H1 (cell line): ENCODE measurements at regions not wholly inside any gene's neighbourhood (a gene's known extent, or its start where the extent isn't known, plus 50 kb on each side); places are given as distances from the start of the nearest gene placed in this dataset.

ENCODE experiments used
- CTCF ChIA-PET: fragments of 300-600 bp; sonication (Branson Sonifier 250); formaldehyde crosslinking; loops from one replicate; lab custom pipeline; 2021; ENCODE audit not compliant: partially characterized antibody; lab: Charles Lee
- POLR2A ChIA-PET: fragments of 300-600 bp; sonication (Branson Sonifier 250); formaldehyde crosslinking; loops from one replicate; lab custom pipeline; 2021; ENCODE audit warnings: inconsistent platforms; ENCODE audit not compliant: partially characterized antibody; lab: Charles Lee
- DNase-seq, 2 experiments: peaks; one replicate each; pipeline versions ENCODE4 v3.0.0 to v3.0.0-alpha.2; 2010 to 2022; ENCODE audit warnings: low spot score in 2 of 2, low read depth in 1 of 2, mixed read lengths in 1 of 2
- FAIRE-seq: peaks from 2 replicates; lab custom pipeline; 2011; peaks lifted over from hg19 to GRCh38; lab: Jason Lieb, UNC
- H2AFZ ChIP-seq: 2 replicates; pipeline ENCODE4 v1.8.1; 2012; ENCODE audit warnings: low read length, inconsistent platforms
- H2AK5ac ChIP-seq: 2 replicates; pipeline ENCODE4 v1.6.1; 2013; ENCODE audit warnings: low read depth, low read length
- H2BK120ac ChIP-seq: replicated peaks from 2 replicates; pipeline ENCODE3; 2013; ENCODE audit warnings: low read depth, low read length, inconsistent platforms
- H2BK12ac ChIP-seq: 2 replicates; pipeline ENCODE4 v1.6.1; 2013; ENCODE audit warnings: low read depth, low read length
- H2BK15ac ChIP-seq: 2 replicates; pipeline ENCODE4 v1.6.1; 2013; ENCODE audit warnings: low read length
- H2BK20ac ChIP-seq: 2 replicates; pipeline ENCODE4 v1.6.1; 2013; ENCODE audit warnings: low read length
- H2BK5ac ChIP-seq: 2 replicates; pipeline ENCODE4 v1.6.1; 2013; ENCODE audit warnings: low read depth, low read length
- H3K14ac ChIP-seq: 2 replicates; pipeline ENCODE4 v1.6.1; 2013; ENCODE audit warnings: inconsistent platforms; ENCODE audit not compliant: insufficient read length
- H3K18ac ChIP-seq: 2 replicates; pipeline ENCODE4 v1.6.1; 2013; ENCODE audit warnings: low read length; ENCODE audit errors: extremely low read depth
- H3K23ac ChIP-seq: 2 replicates; pipeline ENCODE4 v1.6.1; 2013; ENCODE audit warnings: inconsistent platforms; ENCODE audit not compliant: insufficient read length
- H3K23me2 ChIP-seq: 2 replicates; pipeline ENCODE4 v1.6.1; 2013; ENCODE audit warnings: low read depth, low read length
- H3K27ac ChIP-seq: 2 replicates; pipeline ENCODE4 v1.6.1; 2011; ENCODE audit warnings: low read depth, low read length, inconsistent platforms
- H3K27me3 ChIP-seq, 4 experiments: replicated peaks in 1 of 4; 1 replicate in 1 of 4; 2 replicates in 3 of 4; pipeline versions ENCODE4 v1.6.1 to v1.8.1; 2011 to 2013; ENCODE audit warnings: low read length in 3 of 4, mild to moderate bottlenecking in 3 of 4, inconsistent platforms in 2 of 4, mixed read lengths in 2 of 4, moderate library complexity in 1 of 4; ENCODE audit not compliant: control insufficient read depth in 3 of 4, insufficient read depth in 3 of 4; ENCODE audit errors: extremely low read depth in 1 of 4
- H3K36me3 ChIP-seq, 4 experiments: 2 replicates each; pipeline versions ENCODE4 v1.6.1 to v1.8.1; 2011 to 2013; ENCODE audit warnings: mild to moderate bottlenecking in 4 of 4, low read length in 3 of 4, moderate library complexity in 2 of 4, control low read depth in 1 of 4, inconsistent platforms in 1 of 4; ENCODE audit not compliant: insufficient read depth in 4 of 4, control insufficient read depth in 2 of 4
- H3K4ac ChIP-seq: replicated peaks from 2 replicates; pipeline ENCODE3; 2013; ENCODE audit warnings: low read length, low read depth, mixed read lengths, inconsistent platforms; ENCODE audit not compliant: insufficient read length
- H3K4me1 ChIP-seq, 4 experiments: replicated peaks in 1 of 4; 1 replicate in 1 of 4; 2 replicates in 3 of 4; pipeline versions ENCODE4 v1.6.1 to v1.8.1; 2011 to 2013; ENCODE audit warnings: low read length in 3 of 4, inconsistent platforms in 2 of 4, mixed read lengths in 1 of 4; ENCODE audit not compliant: insufficient read depth in 4 of 4, control insufficient read depth in 3 of 4
- H3K4me2 ChIP-seq, 2 experiments: 2 replicates each; pipeline versions ENCODE4 v1.6.1 to v1.8.1; 2011 to 2013; ENCODE audit warnings: low read depth in 2 of 2, low read length in 2 of 2, control low read depth in 1 of 2, inconsistent platforms in 1 of 2, mild to moderate bottlenecking in 1 of 2; ENCODE audit not compliant: insufficient read depth in 1 of 2
- H3K4me3 ChIP-seq, 4 experiments: fragments of 200-600, 300-600 bp in 1 of 4; sonication (generic), shearing (Covaris generic), sonication (Bioruptor Twin) in 1 of 4; 2 replicates each; pipeline versions ENCODE4 v1.5.1 to v1.8.1; 2011 to 2016; ENCODE audit warnings: low read length in 4 of 4, low read depth in 3 of 4, control low read depth in 2 of 4, inconsistent platforms in 2 of 4, mild to moderate bottlenecking in 2 of 4, mixed read lengths in 1 of 4, moderate library complexity in 1 of 4; ENCODE audit not compliant: insufficient read depth in 2 of 4; ENCODE audit errors: extremely low read depth in 1 of 4
- H3K56ac ChIP-seq: replicated peaks from 2 replicates; pipeline ENCODE3; 2013; ENCODE audit warnings: low read depth, mild to moderate bottlenecking, mixed read lengths, low read length, inconsistent platforms; ENCODE audit not compliant: insufficient read length
- H3K79me1 ChIP-seq: 2 replicates; pipeline ENCODE4 v1.6.1; 2013; ENCODE audit warnings: low read depth, low read length, control low read depth
- H3K79me2 ChIP-seq, 2 experiments: 2 replicates each; pipeline versions ENCODE4 v1.6.1 to v1.8.1; 2012 to 2013; ENCODE audit warnings: low read length in 2 of 2, mild to moderate bottlenecking in 2 of 2, inconsistent platforms in 1 of 2; ENCODE audit not compliant: insufficient read depth in 2 of 2, control insufficient read depth in 1 of 2
- H3K9ac ChIP-seq, 4 experiments: replicated peaks in 1 of 4; 1 replicate in 1 of 4; 2 replicates in 3 of 4; pipeline versions ENCODE4 v1.6.1 to v1.8.1; 2011 to 2013; ENCODE audit warnings: low read depth in 3 of 4, low read length in 3 of 4, control low read depth in 2 of 4, mild to moderate bottlenecking in 2 of 4, moderate library complexity in 2 of 4, inconsistent platforms in 1 of 4; ENCODE audit errors: extremely low read depth in 1 of 4
- H3K9me3 ChIP-seq, 2 experiments: 2 replicates each; pipeline versions ENCODE4 v1.6.1 to v1.8.1; 2012 to 2013; ENCODE audit warnings: mild to moderate bottlenecking in 2 of 2, moderate library complexity in 2 of 2, control low read depth in 1 of 2, inconsistent platforms in 1 of 2, low read depth in 1 of 2, low read length in 1 of 2, mixed read lengths in 1 of 2; ENCODE audit not compliant: insufficient read depth in 2 of 2
- H4K20me1 ChIP-seq, 2 experiments: replicated peaks in 1 of 2; 2 replicates each; pipeline versions ENCODE3 to v1.8.1; 2011 to 2013; ENCODE audit warnings: inconsistent platforms in 2 of 2, low read length in 2 of 2, mild to moderate bottlenecking in 1 of 2; ENCODE audit not compliant: insufficient read depth in 2 of 2, control insufficient read depth in 1 of 2
- H4K5ac ChIP-seq: 2 replicates; pipeline ENCODE4 v1.6.1; 2013; ENCODE audit warnings: low read length, low read depth, mixed read lengths, inconsistent platforms; ENCODE audit not compliant: insufficient read length
- H4K8ac ChIP-seq: 2 replicates; pipeline ENCODE4 v1.8.0; 2013; ENCODE audit warnings: mild to moderate bottlenecking, moderate library complexity, low read length, inconsistent platforms; ENCODE audit not compliant: insufficient read depth; ENCODE audit errors: extremely low read depth
- H4K91ac ChIP-seq: replicated peaks from 2 replicates; pipeline ENCODE3; 2013; ENCODE audit warnings: low read length, mixed read lengths, inconsistent platforms; ENCODE audit not compliant: insufficient read length
- SIRT6 ChIP-seq: IDR thresholded peaks from one replicate; pipeline ENCODE4 v1.7.1; 2012; ENCODE audit warnings: low read length, inconsistent platforms
- WGBS, 2 experiments: shearing (Covaris generic) in 1 of 2; methylation state at CpG; one replicate each; pipeline versions ENCODE4 v1.1.6 to v1.1.7; 2013 to 2015; ENCODE audit warnings: low lambda C conversion rate in 2 of 2, mixed read lengths in 2 of 2, inconsistent platforms in 1 of 2, low coverage in 1 of 2, missing lambda C conversion rate in 1 of 2; ENCODE audit not compliant: insufficient replicate concordance in 2 of 2, insufficient coverage in 1 of 2, insufficient read length in 1 of 2; ENCODE audit errors: extremely low coverage in 1 of 2, missing lambda C conversion rate in 1 of 2; 5-methylcytosine and 5-hydroxymethylcytosine counted together

- H3K4me2 ChIP-seq: no peak overlapping the region
- FAIRE-seq (no peak), DNase-seq (no peak)
- no peaks in the 10 kb centered on the region for H3K27me3 ChIP-seq
- H3K79me2 ChIP-seq: no peaks in the 10 kb centered on the region
- POLR2A ChIA-PET: no interaction called here
- H4K8ac ChIP-seq: no peak overlapping the region
- no peak overlapping the region for H3K27ac ChIP-seq
- H4K91ac ChIP-seq: no peak overlapping the region
- no peak overlapping the region for H2AK5ac ChIP-seq
- H3K4ac ChIP-seq: no peak overlapping the region
- H2BK120ac ChIP-seq: no peak overlapping the region
- H4K5ac ChIP-seq: no peak overlapping the region
- H3K36me3 ChIP-seq: no peaks in the 10 kb centered on the region
- no peak overlapping the region for H2BK5ac ChIP-seq
- no peak overlapping the region for H2BK12ac ChIP-seq
- H3K79me1 ChIP-seq: no peaks in the 10 kb centered on the region
- no peak overlapping the region for H2AFZ ChIP-seq
- 0% methylated on average over 1 of the region's 1 CpG; no CpG with 5 or more reads in 1 of the 2 experiments for WGBS, 2 experiments
- H3K4me3 ChIP-seq: no peak overlapping the region
- H3K9ac ChIP-seq: no peak overlapping the region
- no peak overlapping the region for H3K23ac ChIP-seq
- no peaks in the 10 kb centered on the region for H3K4me1 ChIP-seq
- H3K56ac ChIP-seq: no peak overlapping the region
- no peaks in the 10 kb centered on the region for H3K9me3 ChIP-seq
- H4K20me1 ChIP-seq: no peaks in the 10 kb centered on the region
- CTCF ChIA-PET: no interaction called here
- H2BK20ac ChIP-seq: no peak overlapping the region
- no peaks in the 10 kb centered on the region for H3K23me2 ChIP-seq
- H3K14ac ChIP-seq: no peak overlapping the region
- H3K18ac ChIP-seq: no peak overlapping the region
- no peak overlapping the region for H2BK15ac ChIP-seq
- no peak for TF ChIP-seq SIRT6
Measured at GRCh38 chr1:98121646-98122045, 200.8 kb upstream of the DPYD start.
